Spleen (tissue), 7 donors: ENCODE measurements at regions not wholly inside any gene's neighbourhood (a gene's known extent, or its start where the extent isn't known, plus 50 kb on each side); places are given as distances from the start of the nearest gene placed in this dataset.

Source experiments
- POLR2A ChIP-seq, 3 donors: fragments of 450-650 bp; IDR thresholded peaks; one replicate each; pipeline ENCODE4 v1.5.1; 2017; ENCODE audit warnings: antibody characterized with exemption in 3 of 3, mild to moderate bottlenecking in 1 of 3
- POLR2AphosphoS5 ChIP-seq, 3 donors: sonication (generic); formaldehyde crosslinking; IDR thresholded peaks; one replicate each; pipeline ENCODE4 v1.5.1; 2017; ENCODE audit warnings: antibody characterized with exemption in 3 of 3
- TF ChIP-seq, protein P1 (sequence below), 11 experiments: fragments of 200-600 bp in 7 of 11; fragments of 450-650 bp in 4 of 11; sonication (generic) in 4 of 11; IDR thresholded peaks in 8 of 11; conservative IDR thresholded peaks in 3 of 11; 1 replicate in 7 of 11; 2 replicates in 4 of 11; pipeline versions ENCODE4 v1.4.0 to v1.8.0; 2016 to 2021; ENCODE audit warnings: antibody characterized with exemption in 11 of 11, inconsistent platforms in 4 of 11, mild to moderate bottlenecking in 1 of 11
- donor health status: DM: no; HTN: no; CAD: no; lungs with moderate emphysema.
- donor health status: DM: no; HTN: no; CAD: no.
- donor health status: DM: no; HTN: no; CAD: no.

GRCh38 chr15:69576948-69577351, 124.3 kb downstream of the RPLP1 start:
- TF ChIP-seq, protein P1, sequence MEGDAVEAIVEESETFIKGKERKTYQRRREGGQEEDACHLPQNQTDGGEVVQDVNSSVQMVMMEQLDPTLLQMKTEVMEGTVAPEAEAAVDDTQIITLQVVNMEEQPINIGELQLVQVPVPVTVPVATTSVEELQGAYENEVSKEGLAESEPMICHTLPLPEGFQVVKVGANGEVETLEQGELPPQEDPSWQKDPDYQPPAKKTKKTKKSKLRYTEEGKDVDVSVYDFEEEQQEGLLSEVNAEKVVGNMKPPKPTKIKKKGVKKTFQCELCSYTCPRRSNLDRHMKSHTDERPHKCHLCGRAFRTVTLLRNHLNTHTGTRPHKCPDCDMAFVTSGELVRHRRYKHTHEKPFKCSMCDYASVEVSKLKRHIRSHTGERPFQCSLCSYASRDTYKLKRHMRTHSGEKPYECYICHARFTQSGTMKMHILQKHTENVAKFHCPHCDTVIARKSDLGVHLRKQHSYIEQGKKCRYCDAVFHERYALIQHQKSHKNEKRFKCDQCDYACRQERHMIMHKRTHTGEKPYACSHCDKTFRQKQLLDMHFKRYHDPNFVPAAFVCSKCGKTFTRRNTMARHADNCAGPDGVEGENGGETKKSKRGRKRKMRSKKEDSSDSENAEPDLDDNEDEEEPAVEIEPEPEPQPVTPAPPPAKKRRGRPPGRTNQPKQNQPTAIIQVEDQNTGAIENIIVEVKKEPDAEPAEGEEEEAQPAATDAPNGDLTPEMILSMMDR (IDR thresholded peaks at IDR 0.05 in 8 of 11, conservative IDR thresholded peaks at IDR 0.05 in 3 of 11), result no peak
- TF ChIP-seq POLR2A (IDR thresholded peaks at IDR 0.05) (no peak), POLR2AphosphoS5 (IDR thresholded peaks at IDR 0.05) (no peak)
